PC-9 (cell line): ENCODE measurements at regions not wholly inside any gene's neighbourhood (a gene's known extent, or its start where the extent isn't known, plus 50 kb on each side); places are given as distances from the start of the nearest gene placed in this dataset.
"Not testable (repeated sequence)": the region's sequence is repeated elsewhere in the genome, so short reads cannot be mapped to it uniquely, and the experiment has no call there.

Source experiments
- BruUV-seq: library from RNA; stranded (reverse); fragments of 400-500 nt; replicated peaks from 2 replicates; lab custom pipeline; 2021; lab: Mats Ljungman, UMichigan
- CTCF ChIA-PET: fragments of 300-600 bp; sonication (Branson Sonifier 250); formaldehyde crosslinking; loops from one replicate; lab custom pipeline; 2022; ENCODE audit warnings: antibody characterized with exemption; lab: Charles Lee
- POLR2A ChIA-PET: fragments of 300-600 bp; sonication (Branson Sonifier 250); formaldehyde crosslinking; loops from one replicate; lab custom pipeline; 2022; ENCODE audit warnings: antibody characterized with exemption; ENCODE audit not compliant: unreplicated experiment; lab: Charles Lee
- DNase-seq, 2 experiments: peaks; one replicate each; pipeline versions ENCODE4 v3.0.0 to v3.0.0-alpha.2; 2015 to 2022; ENCODE audit warnings: mixed read lengths in 1 of 2
- H2AFZ ChIP-seq: fragments of 200-600 bp; sonication (generic); 2 replicates; pipeline ENCODE4 v1.8.1; 2017; ENCODE audit warnings: antibody characterized with exemption
- H3F3A ChIP-seq: fragments of 200-600 bp; sonication (generic); 2 replicates; pipeline ENCODE4 v1.8.1; 2017; ENCODE audit warnings: antibody characterized with exemption, mild to moderate bottlenecking, low read depth; ENCODE audit not compliant: insufficient read depth
- H3K27ac ChIP-seq: fragments of 200-600 bp; sonication (generic); 2 replicates; pipeline ENCODE4 v1.6.1; 2016; ENCODE audit warnings: mixed run types
- H3K27me3 ChIP-seq: fragments of 200-600 bp; sonication (generic); 2 replicates; pipeline ENCODE4 v1.6.1; 2016; ENCODE audit warnings: low read depth, mixed run types; ENCODE audit not compliant: insufficient read depth
- H3K36me3 ChIP-seq: fragments of 200-600 bp; sonication (generic); 2 replicates; pipeline ENCODE4 v1.6.1; 2016; ENCODE audit warnings: low read depth, mixed run types
- H3K4me1 ChIP-seq: fragments of 200-600 bp; sonication (generic); replicated peaks from 2 replicates; pipeline ENCODE4 v1.6.1; 2016; ENCODE audit warnings: mixed run types; ENCODE audit not compliant: insufficient read depth
- H3K4me2 ChIP-seq: fragments of 200-600 bp; sonication (generic); 2 replicates; pipeline ENCODE4 v1.6.1; 2017; ENCODE audit warnings: mixed run types
- H3K4me3 ChIP-seq: fragments of 200-600 bp; sonication (generic); 2 replicates; pipeline ENCODE4 v1.6.1; 2016; ENCODE audit warnings: mixed run types
- H3K79me2 ChIP-seq: fragments of 200-600 bp; sonication (generic); 2 replicates; pipeline ENCODE4 v1.6.1; 2017; ENCODE audit warnings: low read depth, mixed run types
- H3K9me2 ChIP-seq: fragments of 200-600 bp; sonication (generic); 2 replicates; pipeline ENCODE4 v1.8.1; 2017; ENCODE audit warnings: mild to moderate bottlenecking; ENCODE audit not compliant: insufficient read depth
- H3K9me3 ChIP-seq: fragments of 200-600 bp; sonication (generic); 2 replicates; pipeline ENCODE4 v1.8.1; 2016; ENCODE audit warnings: low read depth; ENCODE audit not compliant: insufficient read depth
- H4K20me1 ChIP-seq: fragments of 200-600 bp; sonication (generic); 2 replicates; pipeline ENCODE4 v1.8.1; 2017; ENCODE audit not compliant: insufficient read depth
- CTCF ChIP-seq: fragments of 200-600 bp; sonication (generic); conservative IDR thresholded peaks from 2 replicates; pipeline ENCODE4 v1.6.1; 2017; ENCODE audit warnings: mixed run types, antibody characterized with exemption, mild to moderate bottlenecking, moderate library complexity
- EZH2 ChIP-seq: fragments of 200-600 bp; sonication (generic); IDR thresholded peaks from 2 replicates; pipeline ENCODE4 v1.8.0; 2017; ENCODE audit warnings: antibody characterized with exemption, low read depth
- intact Hi-C: fragments of 100-400 bp; cut with micrococcal nuclease; formaldehyde crosslinking; loops from one replicate; pipeline ENCODE4 v1.10.0; 2022; ENCODE audit not compliant: unreplicated experiment

GRCh38 chr12:83559650-83560049, 872.9 kb downstream of the TMTC2 start:
- no peaks in the 10 kb centered on the region for H3K36me3 ChIP-seq
- no peaks in the 10 kb centered on the region for H3K9me3 ChIP-seq
- no peaks in the 10 kb centered on the region for H3K9me2 ChIP-seq
- intact Hi-C loops: no loop called here
- no peaks in the 10 kb centered on the region for H3F3A ChIP-seq
- CTCF ChIA-PET: no interaction called here
- no peak overlapping the region for H3K4me2 ChIP-seq
- H4K20me1 ChIP-seq: no peaks in the 10 kb centered on the region
- H3K4me3 ChIP-seq: no peak overlapping the region
- POLR2A ChIA-PET: no interaction called here
- no TSS peak for BruUV-seq
- no peaks in the 10 kb centered on the region for H3K4me1 ChIP-seq
- DNase-seq: no peak
- TF ChIP-seq CTCF (no peak), EZH2 (no peak)
- no peaks in the 10 kb centered on the region for H3K27me3 ChIP-seq
- H3K27ac ChIP-seq: no peak overlapping the region
- H3K79me2 ChIP-seq: no peaks in the 10 kb centered on the region
- H2AFZ ChIP-seq: no peak overlapping the region

- H2AFZ ChIP-seq, H3K27me3 ChIP-seq, H3K27ac ChIP-seq, CTCF ChIA-PET, H4K20me1 ChIP-seq, H3K4me2 ChIP-seq, intact Hi-C loops, H3K79me2 ChIP-seq, H3K36me3 ChIP-seq, POLR2A ChIA-PET, H3K4me1 ChIP-seq, H3F3A ChIP-seq, H3K9me3 ChIP-seq, H3K9me2 ChIP-seq, H3K4me3 ChIP-seq, BruUV-seq, DNase-seq: not testable (repeated sequence)
Measured at GRCh38 chr12:83556040-83556439, 869.3 kb downstream of the TMTC2 start.

- no peak overlapping the region for H3K4me3 ChIP-seq
- no peaks in the 10 kb centered on the region for H3K9me3 ChIP-seq
- BruUV-seq: no TSS peak
- no peaks in the 10 kb centered on the region for H3F3A ChIP-seq
- no peak for TF ChIP-seq CTCF
- TF ChIP-seq EZH2: no peak
- H4K20me1 ChIP-seq: 0 out of 2 replicates have a peak, but pooled peaks cover 3% of the 10 kb centered on the region
- intact Hi-C loops: no loop called here
- H3K79me2 ChIP-seq: no peaks in the 10 kb centered on the region
- CTCF ChIA-PET: no interaction called here
- H3K9me2 ChIP-seq: no peaks in the 10 kb centered on the region
- H3K27me3 ChIP-seq: no peaks in the 10 kb centered on the region
- H3K4me2 ChIP-seq: no peak overlapping the region
- no peaks in the 10 kb centered on the region for H3K4me1 ChIP-seq
- no peak overlapping the region for H2AFZ ChIP-seq
- H3K36me3 ChIP-seq: no peaks in the 10 kb centered on the region
- no peak for DNase-seq
- POLR2A ChIA-PET: no interaction called here
- no peak overlapping the region for H3K27ac ChIP-seq
Measured at GRCh38 chr12:83541446-83541845, 854.7 kb downstream of the TMTC2 start.

GRCh38 chr12:83538361-83538965, 851.8 kb downstream of the TMTC2 start:
- Histone ChIP-seq H3K27ac (no peak overlapping the region), H3K4me1 (no peaks in the 10 kb centered on the region), H3F3A (no peaks in the 10 kb centered on the region), H3K36me3 (no peaks in the 10 kb centered on the region), H3K9me2 (no peaks in the 10 kb centered on the region), H3K79me2 (no peaks in the 10 kb centered on the region), H3K9me3 (no peaks in the 10 kb centered on the region), H2AFZ (no peak overlapping the region), H3K27me3 (no peaks in the 10 kb centered on the region), H4K20me1 (0 out of 2 replicates have a peak, but pooled peaks cover 3% of the 10 kb centered on the region), H3K4me2 (no peak overlapping the region), H3K4me3 (no peak overlapping the region)
- intact Hi-C loops: no loop called here
- POLR2A ChIA-PET: no interaction called here
- DNase-seq: no peak
- CTCF ChIA-PET: no interaction called here
- BruUV-seq: no TSS peak
- TF ChIP-seq CTCF: no peak
- no peak for TF ChIP-seq EZH2
